CD4-positive, alpha-beta memory T cell (primary cell): ENCODE measurements at regions not wholly inside any gene's neighbourhood (a gene's known extent, or its start where the extent isn't known, plus 50 kb on each side); places are given as distances from the start of the nearest gene placed in this dataset.

Experiments
- CTCF ChIA-PET: fragments of 350-600 bp; sonication (Branson Sonifier 250); formaldehyde crosslinking; loops from one replicate; lab custom pipeline; 2021; ENCODE audit warnings: inconsistent platforms; ENCODE audit not compliant: partially characterized antibody; lab: Charles Lee
- POLR2A ChIA-PET: fragments of 350-600 bp; sonication (Branson Sonifier 250); formaldehyde crosslinking; loops from one replicate; lab custom pipeline; 2021; ENCODE audit not compliant: partially characterized antibody; lab: Charles Lee
- DNase-seq, 5 donors: peaks; one replicate each; pipeline versions ENCODE4 v3.0.0 to v3.0.0-alpha.2; 2020 to 2022; ENCODE audit warnings: mixed read lengths in 1 of 5
- H3K27ac ChIP-seq: one replicate; pipeline ENCODE4 v1.7.0; 2013; ENCODE audit warnings: low read depth, low read length
- H3K27me3 ChIP-seq: 2 replicates; pipeline ENCODE4 v1.7.0; 2013; ENCODE audit warnings: mild to moderate bottlenecking, low read length, moderate library complexity; ENCODE audit not compliant: insufficient read depth
- H3K36me3 ChIP-seq: 2 replicates; pipeline ENCODE4 v1.7.0; 2013; ENCODE audit warnings: mild to moderate bottlenecking, low read length, moderate library complexity; ENCODE audit not compliant: insufficient read depth
- H3K4me1 ChIP-seq: 2 replicates; pipeline ENCODE4 v1.7.0; 2013; ENCODE audit warnings: mild to moderate bottlenecking, low read length, moderate library complexity; ENCODE audit not compliant: insufficient read depth
- H3K4me3 ChIP-seq, 2 donors: one replicate each; pipeline ENCODE4 v1.7.0; 2013; ENCODE audit warnings: low read length in 2 of 2, mild to moderate bottlenecking in 1 of 2
- H3K9me3 ChIP-seq, 2 donors: one replicate each; pipeline ENCODE4 v1.7.0; 2013; ENCODE audit warnings: low read length in 2 of 2, control low read depth in 1 of 2; ENCODE audit not compliant: control insufficient read depth in 1 of 2
- H3K27ac Mint-ChIP-seq, 7 donors: one replicate each; pipeline ENCODE4 v1.8.0; 2020 to 2021; ENCODE audit warnings: mixed read lengths in 7 of 7, mild to moderate bottlenecking in 6 of 7, inconsistent platforms in 3 of 7, moderate library complexity in 3 of 7
- H3K27me3 Mint-ChIP-seq, 2 donors: one replicate each; pipeline ENCODE4 v1.8.0; 2020 to 2021; ENCODE audit warnings: mixed read lengths in 2 of 2
- H3K36me3 Mint-ChIP-seq, 2 donors: one replicate each; pipeline ENCODE4 v1.8.0; 2020 to 2021; ENCODE audit warnings: mixed read lengths in 2 of 2, inconsistent platforms in 1 of 2, mild to moderate bottlenecking in 1 of 2
- H3K4me1 Mint-ChIP-seq, 4 donors: one replicate each; pipeline ENCODE4 v1.8.0; 2020 to 2021; ENCODE audit warnings: mixed read lengths in 4 of 4, mild to moderate bottlenecking in 1 of 4
- H3K4me3 Mint-ChIP-seq, 8 donors: one replicate each; pipeline ENCODE4 v1.8.0; 2020 to 2021; ENCODE audit warnings: mixed read lengths in 8 of 8, mild to moderate bottlenecking in 7 of 8, moderate library complexity in 6 of 8, inconsistent platforms in 3 of 8
- H3K9me3 Mint-ChIP-seq, 8 donors: one replicate each; pipeline ENCODE4 v1.8.0; 2020 to 2021; ENCODE audit warnings: mixed read lengths in 8 of 8, mild to moderate bottlenecking in 5 of 8, inconsistent platforms in 3 of 8, moderate library complexity in 1 of 8
- intact Hi-C: fragments of 100-400 bp; cut with micrococcal nuclease; formaldehyde crosslinking; loops from one replicate; pipeline ENCODE4 v1.15.1; 2023

- Histone ChIP-seq H3K36me3 (no peaks in the 10 kb centered on the region), H3K4me1 (no peaks in the 10 kb centered on the region), H3K27ac (no peak overlapping the region), H3K9me3 (no peaks in the 10 kb centered on the region), H3K27me3 (no peaks in the 10 kb centered on the region), H3K4me3 (no peak overlapping the region)
- DNase-seq = no peak
- intact Hi-C loops = no loop called here
- Mint-ChIP-seq H3K27ac (no peak overlapping the region), H3K27me3 (no peaks in the 10 kb centered on the region), H3K4me1 (no peaks in the 10 kb centered on the region), H3K4me3 (no peak overlapping the region), H3K9me3 (peaks cover 2 to 19% (median 7%) of the 10 kb centered on the region in 8 donors), H3K36me3 (no peaks in the 10 kb centered on the region)
- CTCF ChIA-PET = no interaction called here
- POLR2A ChIA-PET = no interaction called here
Measured at GRCh38 chr18:34025191-34025801, 199.4 kb downstream of the NOL4 start.

DNA sequence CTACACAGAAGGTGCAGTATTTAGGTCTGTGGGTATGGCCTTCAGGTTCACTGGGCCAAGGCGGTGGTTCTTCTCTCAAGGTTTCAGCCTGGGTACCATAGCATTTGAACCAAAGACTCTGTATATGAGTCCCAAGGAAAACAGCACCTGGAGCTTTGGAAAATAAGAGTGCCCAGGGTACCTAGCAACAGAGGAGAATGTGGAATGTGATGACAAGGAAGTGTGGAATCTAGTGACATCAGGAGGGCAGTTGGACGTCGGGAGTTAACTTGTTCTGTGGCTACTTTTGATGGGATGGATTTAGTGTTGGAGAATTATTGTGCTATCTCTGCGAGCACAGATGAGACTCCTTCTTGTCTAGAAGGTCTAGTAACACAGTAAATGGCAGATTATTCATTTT is 201.2 kb downstream of the NOL4 start:
- intact Hi-C loops = no loop called here
- H3K9me3 Mint-ChIP-seq = peaks cover 0 to 16% (median 7%) of the 10 kb centered on the region in 8 donors
- Histone ChIP-seq H3K36me3 (no peaks in the 10 kb centered on the region), H3K27me3 (no peaks in the 10 kb centered on the region), H3K27ac (no peak overlapping the region), H3K9me3 (no peaks in the 10 kb centered on the region), H3K4me1 (no peaks in the 10 kb centered on the region), H3K4me3 (no peak overlapping the region)
- no peaks in the 10 kb centered on the region for H3K4me1 Mint-ChIP-seq
- no peak overlapping the region for H3K4me3 Mint-ChIP-seq
- H3K36me3 Mint-ChIP-seq = no peaks in the 10 kb centered on the region
- no peak for DNase-seq
- H3K27ac Mint-ChIP-seq = no peak overlapping the region
- POLR2A ChIA-PET = no interaction called here
- no peaks in the 10 kb centered on the region for H3K27me3 Mint-ChIP-seq
- CTCF ChIA-PET = no interaction called here

- POLR2A ChIA-PET = no interaction called here
- H3K36me3 Mint-ChIP-seq = no peaks in the 10 kb centered on the region
- intact Hi-C loops = no loop called here
- H3K27ac ChIP-seq = no peak overlapping the region
- no peak overlapping the region for H3K27ac Mint-ChIP-seq
- H3K4me1 ChIP-seq = no peaks in the 10 kb centered on the region
- H3K4me3 Mint-ChIP-seq = no peak overlapping the region
- no peaks in the 10 kb centered on the region for H3K27me3 Mint-ChIP-seq
- no peaks in the 10 kb centered on the region for H3K9me3 ChIP-seq
- no peaks in the 10 kb centered on the region for H3K27me3 ChIP-seq
- no peaks in the 10 kb centered on the region for H3K36me3 ChIP-seq
- H3K9me3 Mint-ChIP-seq = peaks cover 0 to 7% (median 5%) of the 10 kb centered on the region in 8 donors
- no peak for DNase-seq
- CTCF ChIA-PET = no interaction called here
- no peak overlapping the region for H3K4me3 ChIP-seq
- H3K4me1 Mint-ChIP-seq = no peaks in the 10 kb centered on the region
Measured at GRCh38 chr18:34018336-34018735, 206.4 kb downstream of the NOL4 start.

GRCh38 chr18:34003687-34004086 is 221.0 kb downstream of the NOL4 start:
- no peak overlapping the region for H3K27ac ChIP-seq
- POLR2A ChIA-PET = no interaction called here
- no peak overlapping the region for H3K4me3 ChIP-seq
- no peak overlapping the region for H3K27ac Mint-ChIP-seq
- no peaks in the 10 kb centered on the region for H3K27me3 Mint-ChIP-seq
- H3K9me3 Mint-ChIP-seq = peaks cover 0 to 23% (median 9%) of the 10 kb centered on the region in 8 donors
- CTCF ChIA-PET = no interaction called here
- intact Hi-C loops = loop anchor here (10.0 kb wide), 1 partner anchor 59 kb away; no protein-coding TSS in a partner anchor
- no peaks in the 10 kb centered on the region for H3K36me3 ChIP-seq
- H3K4me1 ChIP-seq = no peaks in the 10 kb centered on the region
- no peaks in the 10 kb centered on the region for H3K9me3 ChIP-seq
- H3K36me3 Mint-ChIP-seq = no peaks in the 10 kb centered on the region
- no peaks in the 10 kb centered on the region for H3K27me3 ChIP-seq
- H3K4me1 Mint-ChIP-seq = no peaks in the 10 kb centered on the region
- no peak overlapping the region for H3K4me3 Mint-ChIP-seq
- no peak for DNase-seq

DNA sequence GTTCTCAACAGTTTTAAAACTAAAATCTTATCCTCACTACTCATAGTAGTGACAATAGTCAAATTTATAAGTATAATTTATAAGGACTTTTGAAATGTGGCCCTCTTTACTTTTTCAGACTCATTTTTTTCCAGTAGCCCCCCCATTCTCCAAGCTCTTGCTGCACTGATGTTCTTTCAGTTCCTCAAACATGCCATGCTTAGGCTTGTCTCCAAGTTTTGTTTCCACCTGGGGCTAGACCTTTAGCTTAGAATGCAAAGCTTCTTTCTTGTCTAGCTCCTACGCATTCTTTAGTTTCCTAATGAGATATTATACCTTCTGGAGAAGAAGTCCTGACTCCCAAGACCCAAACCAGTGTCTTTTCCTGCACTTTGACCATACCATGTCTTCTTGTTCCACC is 222.6 kb downstream of the NOL4 start:
- H3K27ac ChIP-seq = no peak overlapping the region
- no peak overlapping the region for H3K27ac Mint-ChIP-seq
- H3K4me1 ChIP-seq = no peaks in the 10 kb centered on the region
- H3K4me3 Mint-ChIP-seq = no peak overlapping the region
- intact Hi-C loops = loop anchor here (10.0 kb wide), 1 partner anchor 57 kb away; no protein-coding TSS in a partner anchor
- no peaks in the 10 kb centered on the region for H3K9me3 ChIP-seq
- H3K4me1 Mint-ChIP-seq = no peaks in the 10 kb centered on the region
- no peaks in the 10 kb centered on the region for H3K27me3 Mint-ChIP-seq
- no peaks in the 10 kb centered on the region for H3K36me3 Mint-ChIP-seq
- CTCF ChIA-PET = no interaction called here
- no peaks in the 10 kb centered on the region for H3K36me3 ChIP-seq
- no peak for DNase-seq
- peaks cover 0 to 19% (median 9%) of the 10 kb centered on the region in 8 donors for H3K9me3 Mint-ChIP-seq
- POLR2A ChIA-PET = no interaction called here
- no peaks in the 10 kb centered on the region for H3K27me3 ChIP-seq
- H3K4me3 ChIP-seq = no peak overlapping the region

DNA sequence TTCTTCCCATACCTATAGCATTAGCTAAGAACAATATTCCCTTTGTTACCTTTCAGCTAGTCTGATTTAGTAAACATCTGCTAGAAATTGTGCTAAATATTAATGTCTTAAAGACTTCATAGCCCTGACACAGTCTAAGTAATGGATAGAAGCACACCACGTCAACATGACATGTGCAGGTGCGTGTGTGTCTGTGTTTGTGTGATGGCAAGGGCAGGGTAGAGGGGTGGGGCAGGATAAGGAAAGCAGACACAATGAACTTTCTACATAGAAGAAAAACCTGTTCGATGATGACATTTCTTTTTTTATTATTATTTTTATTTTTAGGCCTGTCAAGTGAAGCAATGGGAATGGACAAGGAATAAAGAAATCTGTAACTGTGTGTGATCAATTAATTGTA is 223.3 kb downstream of the NOL4 start:
- Mint-ChIP-seq H3K4me1 (no peaks in the 10 kb centered on the region), H3K36me3 (no peaks in the 10 kb centered on the region), H3K27me3 (no peaks in the 10 kb centered on the region), H3K27ac (no peak overlapping the region), H3K4me3 (no peak overlapping the region), H3K9me3 (peaks cover 0 to 17% (median 10%) of the 10 kb centered on the region in 8 donors)
- intact Hi-C loops = loop anchor here (10.0 kb wide), 1 partner anchor 57 kb away; no protein-coding TSS in a partner anchor
- ChIA-PET CTCF (no interaction called here), POLR2A (no interaction called here)
- Histone ChIP-seq H3K4me3 (no peak overlapping the region), H3K9me3 (no peaks in the 10 kb centered on the region), H3K36me3 (no peaks in the 10 kb centered on the region), H3K27me3 (no peaks in the 10 kb centered on the region), H3K4me1 (no peaks in the 10 kb centered on the region), H3K27ac (no peak overlapping the region)
- no peak for DNase-seq

DNA sequence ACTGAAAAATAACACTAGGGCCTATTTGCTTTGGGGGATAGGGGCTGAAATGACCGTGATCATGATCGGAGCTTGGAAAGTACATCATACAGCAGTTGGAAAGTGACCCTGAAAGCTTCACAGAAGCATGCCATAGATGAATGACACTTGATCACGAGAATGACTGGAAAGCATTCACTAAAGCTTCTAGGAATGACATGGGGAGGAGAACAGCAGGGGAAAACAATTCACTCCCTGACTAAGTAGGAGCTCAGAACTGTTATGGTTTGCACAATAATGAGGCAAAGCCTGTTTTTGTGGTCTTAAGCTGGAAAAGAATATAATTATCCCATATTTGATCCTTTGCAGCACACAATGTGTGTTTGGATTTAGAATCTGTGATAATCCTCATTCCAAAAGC is 237.5 kb downstream of the NOL4 start:
- intact Hi-C loops = no loop called here
- Mint-ChIP-seq H3K4me3 (no peak overlapping the region), H3K9me3 (peaks cover 0 to 15% (median 5%) of the 10 kb centered on the region in 8 donors), H3K4me1 (no peaks in the 10 kb centered on the region), H3K27ac (no peak overlapping the region), H3K36me3 (no peaks in the 10 kb centered on the region), H3K27me3 (no peaks in the 10 kb centered on the region)
- Histone ChIP-seq H3K27ac (no peak overlapping the region), H3K4me1 (no peaks in the 10 kb centered on the region), H3K9me3 (no peaks in the 10 kb centered on the region), H3K36me3 (no peaks in the 10 kb centered on the region), H3K27me3 (no peaks in the 10 kb centered on the region), H3K4me3 (no peak overlapping the region)
- CTCF ChIA-PET = no interaction called here
- POLR2A ChIA-PET = no interaction called here
- no peak for DNase-seq
